SK-N-SH treated with all-trans-retinoic acid at 6 μM for 48 hours (cell line): ENCODE measurements at regions not wholly inside any gene's neighbourhood (a gene's known extent, or its start where the extent isn't known, plus 50 kb on each side); places are given as distances from the start of the nearest gene placed in this dataset.

Experiments used
- ATAC-seq: fragments of 200-7000 bp; cut with Tn5 transposase; 3 replicates; pipeline ENCODE4 v1.9.1; 2020; ENCODE audit warnings: mild to moderate bottlenecking, moderate library complexity
- ARNTL ChIP-seq: fragments of 450-650 bp; formaldehyde crosslinking; IDR thresholded peaks from 2 replicates; pipeline ENCODE4 v1.5.0; 2020; ENCODE audit warnings: low read depth, mild to moderate bottlenecking, moderate library complexity, borderline replicate concordance
- BACH2 ChIP-seq: fragments of 250-450 bp; sonication (Bioruptor Pico); IDR thresholded peaks from 2 replicates; pipeline ENCODE4 v1.9.0; 2021; ENCODE audit warnings: mild to moderate bottlenecking, borderline replicate concordance
- CREB5 ChIP-seq: fragments of 250-450 bp; sonication (Bioruptor Pico); IDR thresholded peaks from 2 replicates; pipeline ENCODE4 v1.5.1; 2020; ENCODE audit warnings: low read depth, mild to moderate bottlenecking, moderate library complexity
- CSDC2 ChIP-seq: fragments of 250-450 bp; sonication (Bioruptor Pico); IDR thresholded peaks from 2 replicates; pipeline ENCODE4 v1.5.0; 2020; ENCODE audit warnings: mild to moderate bottlenecking, moderate library complexity
- CSRNP3 ChIP-seq: fragments of 250-450 bp; sonication (Bioruptor Pico); IDR thresholded peaks from 2 replicates; pipeline ENCODE4 v1.5.1; 2021; ENCODE audit warnings: mild to moderate bottlenecking, moderate library complexity
- ESRRG ChIP-seq: fragments of 250-450 bp; sonication (Bioruptor Pico); IDR thresholded peaks from 2 replicates; pipeline ENCODE4 v1.6.1; 2021; ENCODE audit warnings: mild to moderate bottlenecking
- GLIS3 ChIP-seq: fragments of 250-450 bp; sonication (Bioruptor Pico); IDR thresholded peaks from 2 replicates; pipeline ENCODE4 v1.5.0; 2020; ENCODE audit warnings: mild to moderate bottlenecking, moderate library complexity
- ISL1 ChIP-seq: fragments of 250-450 bp; sonication (Bioruptor Pico); IDR thresholded peaks from 2 replicates; pipeline ENCODE4 v2.1.2; 2022; ENCODE audit warnings: mild to moderate bottlenecking, moderate library complexity
- PPARA ChIP-seq: fragments of 250-450 bp; sonication (Bioruptor Pico); IDR thresholded peaks from 2 replicates; pipeline ENCODE4 v1.5.0; 2020; ENCODE audit warnings: mild to moderate bottlenecking, borderline replicate concordance
- RARB ChIP-seq: fragments of 250-450 bp; sonication (Bioruptor Pico); IDR thresholded peaks from 2 replicates; pipeline ENCODE4 v1.8.0; 2021; ENCODE audit warnings: mild to moderate bottlenecking, moderate library complexity
- SNAI2 ChIP-seq: fragments of 250-450 bp; sonication (Bioruptor Pico); IDR thresholded peaks from 2 replicates; pipeline ENCODE4 v1.5.0; 2020; ENCODE audit warnings: mild to moderate bottlenecking, moderate library complexity
- TCF4 ChIP-seq: fragments of 250-450 bp; sonication (Bioruptor Pico); IDR thresholded peaks from 2 replicates; pipeline ENCODE4 v1.8.0; 2021; ENCODE audit warnings: mild to moderate bottlenecking, moderate library complexity, borderline replicate concordance
- TOX ChIP-seq: fragments of 250-450 bp; sonication (Bioruptor Pico); IDR thresholded peaks from 2 replicates; pipeline ENCODE4 v1.8.0; 2021; ENCODE audit warnings: mild to moderate bottlenecking, moderate library complexity, borderline replicate concordance
- TSHZ2 ChIP-seq: fragments of 250-450 bp; sonication (Bioruptor Pico); IDR thresholded peaks from 2 replicates; pipeline ENCODE4 v1.5.0; 2020; ENCODE audit warnings: mild to moderate bottlenecking, moderate library complexity
- ZC3H10 ChIP-seq: fragments of 250-450 bp; sonication (Bioruptor Pico); IDR thresholded peaks from 2 replicates; pipeline ENCODE4 v1.5.1; 2021; ENCODE audit warnings: mild to moderate bottlenecking, moderate library complexity
- ZFP30 ChIP-seq: fragments of 450-650 bp; formaldehyde crosslinking; IDR thresholded peaks from 2 replicates; pipeline ENCODE4 v1.5.0; 2022; ENCODE audit warnings: mild to moderate bottlenecking, moderate library complexity
- ZNF565 ChIP-seq: fragments of 450-650 bp; formaldehyde crosslinking; conservative IDR thresholded peaks from 2 replicates; pipeline ENCODE4 v1.5.0; 2020; ENCODE audit warnings: low read depth, mild to moderate bottlenecking, moderate library complexity
- ZNF70 ChIP-seq: fragments of 450-650 bp; formaldehyde crosslinking; IDR thresholded peaks from 2 replicates; pipeline ENCODE4 v1.5.0; 2020; ENCODE audit warnings: mild to moderate bottlenecking, moderate library complexity
- ZNF8 ChIP-seq: fragments of 450-650 bp; formaldehyde crosslinking; IDR thresholded peaks from 2 replicates; pipeline ENCODE4 v1.5.0; 2020; ENCODE audit warnings: mild to moderate bottlenecking, moderate library complexity
- TF ChIP-seq, protein P1 (sequence below): fragments of 250-450 bp; sonication (Bioruptor Pico); IDR thresholded peaks from 2 replicates; pipeline ENCODE4 v1.8.0; 2021; ENCODE audit warnings: low read depth, mild to moderate bottlenecking, moderate library complexity, borderline replicate concordance
- TF ChIP-seq, protein P2 (sequence below): fragments of 250-450 bp; sonication (Bioruptor Pico); IDR thresholded peaks from 2 replicates; pipeline ENCODE4 v1.8.0; 2020; ENCODE audit warnings: mild to moderate bottlenecking, moderate library complexity, borderline replicate concordance

DNA sequence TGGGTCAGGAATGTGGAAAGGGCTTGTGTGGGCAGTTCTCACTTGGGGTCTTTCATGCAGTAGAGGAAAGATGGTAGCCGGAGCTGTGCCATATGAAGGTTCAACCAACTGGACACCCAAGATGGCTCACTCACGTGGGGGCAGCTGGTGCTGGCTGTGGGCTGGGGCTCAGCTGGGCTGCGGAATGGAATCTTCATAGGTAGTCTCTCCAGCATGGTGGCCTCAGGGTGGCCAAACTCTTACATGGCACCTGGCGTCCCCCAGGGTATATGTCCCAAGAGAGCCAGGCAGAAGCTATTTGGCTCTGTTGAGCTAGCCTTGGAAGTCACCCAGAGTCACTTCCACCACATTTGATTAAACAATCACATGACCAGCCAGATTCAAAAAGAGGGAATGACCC is 163.1 kb upstream of the KLHL29 start:
- TF ChIP-seq TOX (CRISPR knock-in tag) (no peak), CSRNP3 (no peak), ESRRG (no peak), ARNTL (CRISPR knock-in tag) (no peak), ISL1 (CRISPR knock-in tag) (no peak)
- ATAC-seq: no peak

DNA sequence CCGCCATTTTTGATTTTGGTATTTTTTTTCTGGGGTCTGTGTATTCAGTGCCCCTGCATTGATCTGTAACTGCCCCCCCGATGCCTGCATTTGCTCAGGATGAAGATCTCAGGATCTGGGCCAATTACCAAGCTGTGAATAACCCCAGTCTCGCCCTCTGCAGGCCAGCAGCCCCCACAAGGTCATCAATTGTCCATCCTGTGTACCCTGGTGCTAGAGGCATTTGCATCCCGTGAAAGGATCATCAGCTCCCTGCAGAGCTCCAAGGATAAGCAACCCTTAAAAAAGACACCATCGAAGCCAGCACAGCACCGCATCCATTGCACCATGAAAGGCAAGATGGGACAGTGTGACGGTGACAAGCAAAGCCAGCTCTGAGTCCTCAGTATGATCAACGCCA is 154.1 kb upstream of the KLHL29 start:
- no peak for ATAC-seq
- TF ChIP-seq CSDC2 (CRISPR knock-in tag): no peak

GRCh38 chr2:23231865-23232264 is 153.1 kb upstream of the KLHL29 start:
- ATAC-seq: no peak
- no peak for TF ChIP-seq ZNF70 (CRISPR knock-in tag)
- no peak for TF ChIP-seq BACH2 (CRISPR knock-in tag)
- TF ChIP-seq GLIS3 (CRISPR knock-in tag): no peak
- no peak for TF ChIP-seq CREB5
- no peak for TF ChIP-seq PPARA (CRISPR knock-in tag)
- no peak for TF ChIP-seq ZNF565 (CRISPR knock-in tag)
- no peak for TF ChIP-seq ARNTL (CRISPR knock-in tag)
- no peak for TF ChIP-seq ZC3H10 (CRISPR knock-in tag)
- no peak for TF ChIP-seq TCF4
- no peak for TF ChIP-seq RARB
- TF ChIP-seq ZFP30 (CRISPR knock-in tag): no peak
- TF ChIP-seq, protein P1, sequence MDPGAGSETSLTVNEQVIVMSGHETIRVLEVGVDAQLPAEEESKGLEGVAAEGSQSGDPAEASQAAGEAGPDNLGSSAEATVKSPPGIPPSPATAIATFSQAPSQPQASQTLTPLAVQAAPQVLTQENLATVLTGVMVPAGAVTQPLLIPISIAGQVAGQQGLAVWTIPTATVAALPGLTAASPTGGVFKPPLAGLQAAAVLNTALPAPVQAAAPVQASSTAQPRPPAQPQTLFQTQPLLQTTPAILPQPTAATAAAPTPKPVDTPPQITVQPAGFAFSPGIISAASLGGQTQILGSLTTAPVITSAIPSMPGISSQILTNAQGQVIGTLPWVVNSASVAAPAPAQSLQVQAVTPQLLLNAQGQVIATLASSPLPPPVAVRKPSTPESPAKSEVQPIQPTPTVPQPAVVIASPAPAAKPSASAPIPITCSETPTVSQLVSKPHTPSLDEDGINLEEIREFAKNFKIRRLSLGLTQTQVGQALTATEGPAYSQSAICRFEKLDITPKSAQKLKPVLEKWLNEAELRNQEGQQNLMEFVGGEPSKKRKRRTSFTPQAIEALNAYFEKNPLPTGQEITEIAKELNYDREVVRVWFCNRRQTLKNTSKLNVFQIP (CRISPR knock-in tag): no peak
- TF ChIP-seq, protein P2, sequence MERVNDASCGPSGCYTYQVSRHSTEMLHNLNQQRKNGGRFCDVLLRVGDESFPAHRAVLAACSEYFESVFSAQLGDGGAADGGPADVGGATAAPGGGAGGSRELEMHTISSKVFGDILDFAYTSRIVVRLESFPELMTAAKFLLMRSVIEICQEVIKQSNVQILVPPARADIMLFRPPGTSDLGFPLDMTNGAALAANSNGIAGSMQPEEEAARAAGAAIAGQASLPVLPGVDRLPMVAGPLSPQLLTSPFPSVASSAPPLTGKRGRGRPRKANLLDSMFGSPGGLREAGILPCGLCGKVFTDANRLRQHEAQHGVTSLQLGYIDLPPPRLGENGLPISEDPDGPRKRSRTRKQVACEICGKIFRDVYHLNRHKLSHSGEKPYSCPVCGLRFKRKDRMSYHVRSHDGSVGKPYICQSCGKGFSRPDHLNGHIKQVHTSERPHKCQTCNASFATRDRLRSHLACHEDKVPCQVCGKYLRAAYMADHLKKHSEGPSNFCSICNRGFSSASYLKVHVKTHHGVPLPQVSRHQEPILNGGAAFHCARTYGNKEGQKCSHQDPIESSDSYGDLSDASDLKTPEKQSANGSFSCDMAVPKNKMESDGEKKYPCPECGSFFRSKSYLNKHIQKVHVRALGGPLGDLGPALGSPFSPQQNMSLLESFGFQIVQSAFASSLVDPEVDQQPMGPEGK: no peak
- no peak for TF ChIP-seq CSDC2 (CRISPR knock-in tag)
- no peak for TF ChIP-seq TSHZ2 (CRISPR knock-in tag)
- TF ChIP-seq SNAI2 (CRISPR knock-in tag): no peak
- TF ChIP-seq ESRRG: no peak
- no peak for TF ChIP-seq CSRNP3
- no peak for TF ChIP-seq ZNF8
- no peak for TF ChIP-seq TOX (CRISPR knock-in tag)
- TF ChIP-seq, all 23 proteins: peak for 0
